HCT116 (cell line): ENCODE measurements at regions not wholly inside any gene's neighbourhood (a gene's known extent, or its start where the extent isn't known, plus 50 kb on each side); places are given as distances from the start of the nearest gene placed in this dataset.

ENCODE experiments used
- ATAC-seq: fragments of 200-7000 bp; cut with Tn5 transposase; 2 replicates; pipeline ENCODE4 v1.9.1; 2020; ENCODE audit warnings: mild to moderate bottlenecking, moderate library complexity
- BruUV-seq: library from RNA; stranded (reverse); fragments of 400-500 nt; replicated peaks from 2 replicates; lab custom pipeline; 2021; lab: Mats Ljungman, UMichigan
- CTCF ChIA-PET: fragments of 300-600 bp; sonication (Branson Sonifier 250); formaldehyde crosslinking; loops from one replicate; lab custom pipeline; 2021; ENCODE audit warnings: antibody characterized with exemption; lab: Charles Lee
- POLR2A ChIA-PET: fragments of 300-600, 350-600 bp; sonication (Branson Sonifier 250); formaldehyde crosslinking; loops from one replicate; lab custom pipeline; 2021; ENCODE audit warnings: antibody characterized with exemption; lab: Charles Lee
- RAD21 ChIA-PET, 2 experiments: fragments of 300-600 bp; sonication (Branson Sonifier 250); formaldehyde crosslinking; loops; one replicate each; lab custom pipeline; 2023; ENCODE audit warnings: low total read pairs in 2 of 2; ENCODE audit not compliant: uncharacterized antibody in 2 of 2, unreplicated experiment in 2 of 2, low non-redundant PET in 1 of 2; lab: Charles Lee
- DNase-seq: peaks from one replicate; pipeline ENCODE4 v3.0.0-alpha.2; 2010; ENCODE audit warnings: low read depth, low spot score
- H2AFZ ChIP-seq: fragments of 200-600 bp; shearing (Covaris generic), sonication (generic); 2 replicates; pipeline ENCODE4 v1.6.1; 2017; ENCODE audit warnings: low read depth, mixed run types, mixed read lengths, antibody characterized with exemption, low read length; ENCODE audit not compliant: poor library complexity, severe bottlenecking
- H3K27ac ChIP-seq: 2 replicates; pipeline ENCODE4 v1.5.1; 2012; ENCODE audit warnings: low read depth, low read length
- H3K27me3 ChIP-seq: fragments of 200-600 bp; sonication (generic); 2 replicates; pipeline ENCODE4 v1.6.1; 2016; ENCODE audit warnings: mixed run types, low read length, mixed read lengths; ENCODE audit not compliant: insufficient read depth
- H3K36me3 ChIP-seq, 2 experiments: fragments of 200-500 bp in 1 of 2; fragments of 200-600 bp in 1 of 2; sonication (Bioruptor generic) in 1 of 2; sonication (generic) in 1 of 2; 2 replicates each; pipeline versions ENCODE4 v1.5.1 to v1.6.1; 2014 to 2016; ENCODE audit warnings: low read length in 2 of 2, inconsistent platforms in 1 of 2, mixed read lengths in 1 of 2, mixed run types in 1 of 2; ENCODE audit not compliant: insufficient read depth in 2 of 2, control insufficient read depth in 1 of 2
- H3K4me1 ChIP-seq, 2 experiments: fragments of 200-600 bp in 1 of 2; sonication (generic) in 1 of 2; 2 replicates each; pipeline versions ENCODE4 v1.5.1 to v1.6.1; 2012 to 2017; ENCODE audit warnings: low read length in 2 of 2, inconsistent platforms in 1 of 2, mild to moderate bottlenecking in 1 of 2, mixed read lengths in 1 of 2, mixed run types in 1 of 2, moderate library complexity in 1 of 2; ENCODE audit not compliant: insufficient read depth in 2 of 2, control insufficient read depth in 1 of 2
- H3K4me2 ChIP-seq: fragments of 200-600 bp; sonication (generic); 2 replicates; pipeline ENCODE4 v1.6.1; 2017; ENCODE audit warnings: mixed run types, low read length, mixed read lengths
- H3K4me3 ChIP-seq, 2 experiments: fragments of 200-600 bp in 1 of 2; sonication (generic) in 1 of 2; replicated peaks in 1 of 2; 2 replicates each; pipeline ENCODE4 v1.5.1; 2011 to 2016; ENCODE audit warnings: low read length in 2 of 2, control low read depth in 1 of 2, low read depth in 1 of 2, mild to moderate bottlenecking in 1 of 2, mixed read lengths in 1 of 2, mixed run types in 1 of 2
- H3K79me2 ChIP-seq: fragments of 200-600 bp; sonication (generic); 2 replicates; pipeline ENCODE4 v1.6.1; 2017; ENCODE audit warnings: mild to moderate bottlenecking, mixed run types, low read length, moderate library complexity, mixed read lengths; ENCODE audit not compliant: insufficient read depth
- H3K9ac ChIP-seq: fragments of 200-600 bp; sonication (generic); 2 replicates; pipeline ENCODE4 v1.6.1; 2016; ENCODE audit warnings: low read length, mixed read lengths
- H3K9me2 ChIP-seq: fragments of 200-600 bp; sonication (generic), shearing (Covaris generic); 2 replicates; pipeline ENCODE4 v1.6.1; 2017; ENCODE audit warnings: mixed run types, mild to moderate bottlenecking, moderate library complexity; ENCODE audit not compliant: insufficient read depth
- H3K9me3 ChIP-seq, 2 experiments: fragments of 200-500 bp in 1 of 2; fragments of 200-600 bp in 1 of 2; sonication (Bioruptor generic) in 1 of 2; sonication (generic) in 1 of 2; 2 replicates each; pipeline ENCODE4 v1.6.1; 2014 to 2017; ENCODE audit warnings: low read length in 2 of 2, mixed read lengths in 2 of 2, inconsistent platforms in 1 of 2, low read depth in 1 of 2, mild to moderate bottlenecking in 1 of 2, mixed run types in 1 of 2, moderate library complexity in 1 of 2; ENCODE audit not compliant: control insufficient read depth in 1 of 2, insufficient read depth in 1 of 2
- H4K20me1 ChIP-seq: fragments of 200-600 bp; sonication (generic), shearing (Covaris generic); 2 replicates; pipeline ENCODE4 v1.6.1; 2017; ENCODE audit warnings: mixed run types, mild to moderate bottlenecking, moderate library complexity; ENCODE audit not compliant: insufficient read depth
- ATF3 ChIP-seq: IDR thresholded peaks from 2 replicates; pipeline ENCODE4 v1.6.1; 2012
- CEBPB ChIP-seq: IDR thresholded peaks from 2 replicates; pipeline ENCODE4 v1.6.1; 2012; ENCODE audit warnings: low read depth
- CTCF ChIP-seq, 3 experiments: fragments of 200-600 bp in 1 of 3; sonication (generic) in 1 of 3; IDR thresholded peaks in 2 of 3; conservative IDR thresholded peaks in 1 of 3; 2 replicates each; pipeline ENCODE4 v1.5.1; 2012 to 2017; ENCODE audit warnings: low read depth in 2 of 3, low read length in 2 of 3, antibody characterized with exemption in 1 of 3, borderline replicate concordance in 1 of 3, control low read depth in 1 of 3, mild to moderate bottlenecking in 1 of 3, mixed read lengths in 1 of 3, mixed run types in 1 of 3, moderate library complexity in 1 of 3; ENCODE audit not compliant: insufficient read depth in 1 of 3
- EZH2 ChIP-seq: fragments of 200-600 bp; sonication (generic); IDR thresholded peaks from 2 replicates; pipeline ENCODE4 v1.6.1; 2017; ENCODE audit warnings: antibody characterized with exemption, mixed run types
- EZH2phosphoT487 ChIP-seq: fragments of 200-600 bp; IDR thresholded peaks from 2 replicates; pipeline ENCODE4 v1.6.1; 2018; ENCODE audit warnings: antibody characterized with exemption, borderline replicate concordance
- FOSL1 ChIP-seq: IDR thresholded peaks from 2 replicates; pipeline ENCODE4 v1.6.1; 2012; ENCODE audit warnings: low read depth
- JUND ChIP-seq: IDR thresholded peaks from 2 replicates; pipeline ENCODE4 v1.6.1; 2012
- MAX ChIP-seq: IDR thresholded peaks from 2 replicates; pipeline ENCODE4 v1.6.1; 2012
- POLR2A ChIP-seq: IDR thresholded peaks from 2 replicates; pipeline ENCODE4 v1.7.0; 2011; ENCODE audit warnings: borderline replicate concordance; ENCODE audit not compliant: insufficient read depth, insufficient read length; ENCODE audit errors: extremely low read depth
- POLR2AphosphoS5 ChIP-seq: IDR thresholded peaks from 2 replicates; pipeline ENCODE4 v1.6.1; 2011; ENCODE audit warnings: mild to moderate bottlenecking, low read depth, low read length, moderate library complexity
- SIN3A ChIP-seq: IDR thresholded peaks from 2 replicates; pipeline ENCODE4 v1.6.1; 2012; ENCODE audit warnings: low read depth
- SP1 ChIP-seq: IDR thresholded peaks from 2 replicates; pipeline ENCODE4 v1.6.1; 2012; ENCODE audit warnings: low read depth
- SRF ChIP-seq: IDR thresholded peaks from 2 replicates; pipeline ENCODE4 v1.6.1; 2012; ENCODE audit warnings: low read depth
- YY1 ChIP-seq: IDR thresholded peaks from 2 replicates; pipeline ENCODE4 v1.6.1; 2011; ENCODE audit warnings: low read length, low read depth, moderate library complexity, mild to moderate bottlenecking; ENCODE audit not compliant: insufficient replicate concordance; ENCODE audit errors: extremely low read depth
- ZFX ChIP-seq: fragments of 450-650 bp; IDR thresholded peaks from 2 replicates; pipeline ENCODE4 v1.6.1; 2017
- ZNF274 ChIP-seq: fragments of 200-500 bp; sonication (Bioruptor generic); IDR thresholded peaks from 2 replicates; pipeline ENCODE4 v1.6.1; 2014; ENCODE audit warnings: mild to moderate bottlenecking, low read depth, low read length, inconsistent platforms
- intact Hi-C: fragments of 100-400 bp; cut with micrococcal nuclease; formaldehyde crosslinking; loops from 2 replicates; pipeline ENCODE4 v1.10.0; 2022

- DNase-seq (no peak), ATAC-seq (no peak)
- H4K20me1 ChIP-seq: no peaks in the 10 kb centered on the region
- H3K79me2 ChIP-seq: no peaks in the 10 kb centered on the region
- intact Hi-C loops: no loop called here
- H3K36me3 ChIP-seq: no peaks in the 10 kb centered on the region
- H3K4me1 ChIP-seq: no peaks in the 10 kb centered on the region
- H3K9me2 ChIP-seq: no peaks in the 10 kb centered on the region
- no TSS peak for BruUV-seq
- H3K9me3 ChIP-seq: no peaks in the 10 kb centered on the region
- no peak overlapping the region for H3K4me3 ChIP-seq
- ChIA-PET RAD21 (no interaction called here), POLR2A (no interaction called here), CTCF (no interaction called here)
- H3K9ac ChIP-seq: no peak overlapping the region
- no peak for TF ChIP-seq EZH2
- TF ChIP-seq JUND: no peak
- TF ChIP-seq ZFX: no peak
- TF ChIP-seq FOSL1: no peak
- TF ChIP-seq CTCF (IDR thresholded peaks at IDR 0.05 in 2 of 3, conservative IDR thresholded peaks at IDR 0.05 in 1 of 3; ENCODE audit: borderline replicate concordance in 1 of 3, insufficient read depth in 1 of 3, low read depth in 2 of 3, low read length in 2 of 3): no peak
- no peak for TF ChIP-seq CEBPB
- TF ChIP-seq SIN3A: no peak
- TF ChIP-seq POLR2AphosphoS5: no peak
- TF ChIP-seq ZNF274: no peak
- no peaks in the 10 kb centered on the region for H3K27me3 ChIP-seq
- no peak overlapping the region for H2AFZ ChIP-seq
- no peak overlapping the region for H3K4me2 ChIP-seq
- no peak overlapping the region for H3K27ac ChIP-seq
These were observed 308.4 kb upstream of the RARB start for GRCh38 chr3:25119682-25120081.

GRCh38 chr3:25120665-25121064 is 307.4 kb upstream of the RARB start:
- intact Hi-C loops: no loop called here
- no peak for TF ChIP-seq ZNF274
- no peak for TF ChIP-seq SP1
- TF ChIP-seq CEBPB: no peak
- TF ChIP-seq ATF3: no peak
- no peak for TF ChIP-seq EZH2
- no peak for TF ChIP-seq POLR2A
- no peak for TF ChIP-seq MAX
- no peak for TF ChIP-seq ZFX
- TF ChIP-seq SIN3A: no peak
- TF ChIP-seq YY1: no peak
- TF ChIP-seq CTCF (IDR thresholded peaks at IDR 0.05 in 2 of 3, conservative IDR thresholded peaks at IDR 0.05 in 1 of 3; ENCODE audit: borderline replicate concordance in 1 of 3, insufficient read depth in 1 of 3, low read depth in 2 of 3, low read length in 2 of 3): no peak
- no peak for TF ChIP-seq SRF
- TF ChIP-seq EZH2phosphoT487: no peak

More at GRCh38 chr3:25120665-25121064, 307.4 kb upstream of the RARB start:
- Histone ChIP-seq H3K4me1 (no peaks in the 10 kb centered on the region), H3K4me3 (no peak overlapping the region), H3K4me2 (no peak overlapping the region), H2AFZ (no peak overlapping the region), H3K27me3 (no peaks in the 10 kb centered on the region), H3K36me3 (no peaks in the 10 kb centered on the region), H3K9ac (no peak overlapping the region), H3K27ac (no peak overlapping the region), H3K9me3 (no peaks in the 10 kb centered on the region), H3K79me2 (no peaks in the 10 kb centered on the region), H4K20me1 (no peaks in the 10 kb centered on the region), H3K9me2 (no peaks in the 10 kb centered on the region)
- BruUV-seq: no TSS peak
- ChIA-PET CTCF (no interaction called here), RAD21 (no interaction called here), POLR2A (no interaction called here)
- no peak for ATAC-seq
- no peak for DNase-seq
